K562 (cell line): ENCODE measurements at regions not wholly inside any gene's neighbourhood (a gene's known extent, or its start where the extent isn't known, plus 50 kb on each side); places are given as distances from the start of the nearest gene placed in this dataset.

ENCODE experiments used
- BDP1 ChIP-seq: IDR thresholded peaks from 3 replicates; pipeline ENCODE4 v1.6.1; 2011; ENCODE audit not compliant: insufficient read length, insufficient read depth
- CBFA2T3 ChIP-seq: fragments of 450-650 bp; IDR thresholded peaks from 2 replicates; pipeline ENCODE4 v1.6.1; 2017
- CTCF ChIP-seq, 3 experiments: IDR thresholded peaks in 2 of 3; conservative IDR thresholded peaks in 1 of 3; 2 replicates each; pipeline ENCODE4 v1.5.1; 2011 to 2012; ENCODE audit warnings: low read length in 3 of 3, mild to moderate bottlenecking in 3 of 3, control low read depth in 2 of 3, improper control_type of control experiment in 1 of 3, inconsistent platforms in 1 of 3, low read depth in 1 of 3, mixed read lengths in 1 of 3, moderate library complexity in 1 of 3; ENCODE audit not compliant: insufficient read depth in 2 of 3
- FOXP4 ChIP-seq: sonication (generic); formaldehyde crosslinking; IDR thresholded peaks from 2 replicates; pipeline ENCODE4 v1.8.0; 2022; ENCODE audit warnings: mild to moderate bottlenecking, missing genetic modification reagents, borderline replicate concordance
- HNRNPL ChIP-seq: fragments of 200-400 bp; formaldehyde crosslinking; IDR thresholded peaks from 2 replicates; pipeline ENCODE4 v1.6.1; 2017; ENCODE audit warnings: low read depth, mild to moderate bottlenecking, low read length
- RBM39 ChIP-seq: fragments of 200-400 bp; formaldehyde crosslinking; optimal IDR thresholded peaks from 2 replicates; pipeline ENCODE3; 2018; ENCODE audit warnings: low read depth, low read length
- ZNF311 ChIP-seq: fragments of 250-450 bp; sonication (Bioruptor Pico); IDR thresholded peaks from 2 replicates; pipeline ENCODE4 v1.4.0; 2020; ENCODE audit warnings: mild to moderate bottlenecking, moderate library complexity
- TF ChIP-seq, protein P1 (sequence below): fragments of 200-800 bp; sonication (Bioruptor generic); IDR thresholded peaks from 2 replicates; pipeline ENCODE4 v1.6.1; 2016; ENCODE audit warnings: missing genetic modification characterization, missing compliant biosample characterization

- no peak for TF ChIP-seq RBM39
- TF ChIP-seq FOXP4 (CRISPR knock-in tag): no peak
- no peak for TF ChIP-seq BDP1
- TF ChIP-seq, protein P1, sequence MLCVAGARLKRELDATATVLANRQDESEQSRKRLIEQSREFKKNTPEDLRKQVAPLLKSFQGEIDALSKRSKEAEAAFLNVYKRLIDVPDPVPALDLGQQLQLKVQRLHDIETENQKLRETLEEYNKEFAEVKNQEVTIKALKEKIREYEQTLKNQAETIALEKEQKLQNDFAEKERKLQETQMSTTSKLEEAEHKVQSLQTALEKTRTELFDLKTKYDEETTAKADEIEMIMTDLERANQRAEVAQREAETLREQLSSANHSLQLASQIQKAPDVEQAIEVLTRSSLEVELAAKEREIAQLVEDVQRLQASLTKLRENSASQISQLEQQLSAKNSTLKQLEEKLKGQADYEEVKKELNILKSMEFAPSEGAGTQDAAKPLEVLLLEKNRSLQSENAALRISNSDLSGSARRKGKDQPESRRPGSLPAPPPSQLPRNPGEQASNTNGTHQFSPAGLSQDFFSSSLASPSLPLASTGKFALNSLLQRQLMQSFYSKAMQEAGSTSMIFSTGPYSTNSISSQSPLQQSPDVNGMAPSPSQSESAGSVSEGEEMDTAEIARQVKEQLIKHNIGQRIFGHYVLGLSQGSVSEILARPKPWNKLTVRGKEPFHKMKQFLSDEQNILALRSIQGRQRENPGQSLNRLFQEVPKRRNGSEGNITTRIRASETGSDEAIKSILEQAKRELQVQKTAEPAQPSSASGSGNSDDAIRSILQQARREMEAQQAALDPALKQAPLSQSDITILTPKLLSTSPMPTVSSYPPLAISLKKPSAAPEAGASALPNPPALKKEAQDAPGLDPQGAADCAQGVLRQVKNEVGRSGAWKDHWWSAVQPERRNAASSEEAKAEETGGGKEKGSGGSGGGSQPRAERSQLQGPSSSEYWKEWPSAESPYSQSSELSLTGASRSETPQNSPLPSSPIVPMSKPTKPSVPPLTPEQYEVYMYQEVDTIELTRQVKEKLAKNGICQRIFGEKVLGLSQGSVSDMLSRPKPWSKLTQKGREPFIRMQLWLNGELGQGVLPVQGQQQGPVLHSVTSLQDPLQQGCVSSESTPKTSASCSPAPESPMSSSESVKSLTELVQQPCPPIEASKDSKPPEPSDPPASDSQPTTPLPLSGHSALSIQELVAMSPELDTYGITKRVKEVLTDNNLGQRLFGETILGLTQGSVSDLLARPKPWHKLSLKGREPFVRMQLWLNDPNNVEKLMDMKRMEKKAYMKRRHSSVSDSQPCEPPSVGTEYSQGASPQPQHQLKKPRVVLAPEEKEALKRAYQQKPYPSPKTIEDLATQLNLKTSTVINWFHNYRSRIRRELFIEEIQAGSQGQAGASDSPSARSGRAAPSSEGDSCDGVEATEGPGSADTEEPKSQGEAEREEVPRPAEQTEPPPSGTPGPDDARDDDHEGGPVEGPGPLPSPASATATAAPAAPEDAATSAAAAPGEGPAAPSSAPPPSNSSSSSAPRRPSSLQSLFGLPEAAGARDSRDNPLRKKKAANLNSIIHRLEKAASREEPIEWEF (CRISPR knock-in tag): no peak
- TF ChIP-seq CTCF (IDR thresholded peaks at IDR 0.05 in 2 of 3, conservative IDR thresholded peaks at IDR 0.05 in 1 of 3; ENCODE audit: insufficient read depth in 2 of 3, low read depth in 1 of 3, low read length in 3 of 3): no peak
- no peak for TF ChIP-seq ZNF311
- TF ChIP-seq CBFA2T3: no peak
- no peak for TF ChIP-seq HNRNPL
Measured at GRCh38 chr20:10111139-10111958, 76.6 kb downstream of the ANKEF1 start.
